ENCODE measurements at regions not wholly inside any gene's neighbourhood (a gene's known extent, or its start where the extent isn't known, plus 50 kb on each side); places are given as distances from the start of the nearest gene placed in this dataset.

- ATAC-seq (no peak), DNase-seq (no peak)
- Histone ChIP-seq H3K36me3 (no peaks in the 10 kb centered on the region), H3K4me1 (no peaks in the 10 kb centered on the region), H3K27ac (no peak overlapping the region), H3K27me3 (peaks cover 0 to 2% (median 0%) of the 10 kb centered on the region in 3 donors), H3K4me3 (no peak overlapping the region), H3K9me3 (no peaks in the 10 kb centered on the region)
- in situ Hi-C loops (cut with MboI; ENCODE audit: low sequenced_read_pairs in 4 of 4): no loop called here
- TF ChIP-seq CTCF (IDR thresholded peaks at IDR 0.05 in 4 of 5, conservative IDR thresholded peaks at IDR 0.05 in 1 of 5): no peak
- TF ChIP-seq POLR2A (IDR thresholded peaks at IDR 0.05): no peak
- intact Hi-C loops (cut with DNase I; ENCODE audit: low total_unique reads): no loop called here
These were observed 165.0 kb downstream of the SLC4A3 start for GRCh38 chr2:219792446-219792845.

GRCh38 chr2:219798430-219798829 is 171.0 kb downstream of the SLC4A3 start:
- in situ Hi-C loops (cut with MboI; ENCODE audit: low sequenced_read_pairs in 4 of 4): no loop called here
- no peak overlapping the region for H3K27ac ChIP-seq
- intact Hi-C loops (cut with DNase I; ENCODE audit: low total_unique reads): no loop called here
- DNase-seq: no peak
- no peaks in the 10 kb centered on the region for H3K4me1 ChIP-seq
- no peak overlapping the region for H3K4me3 ChIP-seq
- no peaks in the 10 kb centered on the region for H3K36me3 ChIP-seq
- TF ChIP-seq POLR2A (IDR thresholded peaks at IDR 0.05): no peak
- no peaks in the 10 kb centered on the region for H3K9me3 ChIP-seq
- H3K27me3 ChIP-seq: peaks cover 0 to 2% (median 0%) of the 10 kb centered on the region in 3 donors
- no peak for ATAC-seq

- Histone ChIP-seq H3K4me1 (no peaks in the 10 kb centered on the region), H3K27ac (no peak overlapping the region), H3K9me3 (no peaks in the 10 kb centered on the region), H3K36me3 (no peaks in the 10 kb centered on the region), H3K27me3 (no peaks in the 10 kb centered on the region), H3K4me3 (no peak overlapping the region)
- in situ Hi-C loops (cut with MboI; ENCODE audit: low sequenced_read_pairs in 4 of 4) (no loop called here), intact Hi-C loops (cut with DNase I; ENCODE audit: low total_unique reads) (no loop called here)
- no peak for DNase-seq
- TF ChIP-seq CTCF (IDR thresholded peaks at IDR 0.05 in 4 of 5, conservative IDR thresholded peaks at IDR 0.05 in 1 of 5): no peak
- no peak for TF ChIP-seq POLR2A (IDR thresholded peaks at IDR 0.05)
- ATAC-seq: no peak
These were observed 175.9 kb downstream of the SLC4A3 start for GRCh38 chr2:219803294-219803693.

- intact Hi-C loops (cut with DNase I; ENCODE audit: low total_unique reads): no loop called here
These were observed 183.5 kb downstream of the SLC4A3 start for GRCh38 chr2:219810895-219811294.

GRCh38 chr2:219812672-219813071 is 185.2 kb downstream of the SLC4A3 start:
- in situ Hi-C loops (cut with MboI; ENCODE audit: low sequenced_read_pairs in 4 of 4): no loop called here
- no peaks in the 10 kb centered on the region for H3K9me3 ChIP-seq
- H3K27ac ChIP-seq: no peak overlapping the region
- H3K27me3 ChIP-seq: no peaks in the 10 kb centered on the region
- ATAC-seq: no peak
- H3K4me3 ChIP-seq: no peak overlapping the region
- no peaks in the 10 kb centered on the region for H3K36me3 ChIP-seq
- H3K4me1 ChIP-seq: no peaks in the 10 kb centered on the region
- TF ChIP-seq POLR2A (IDR thresholded peaks at IDR 0.05) (no peak), CTCF (IDR thresholded peaks at IDR 0.05 in 4 of 5, conservative IDR thresholded peaks at IDR 0.05 in 1 of 5) (no peak)
- intact Hi-C loops (cut with DNase I; ENCODE audit: low total_unique reads): no loop called here
- DNase-seq: no peak

More at GRCh38 chr2:219810895-219811294, 183.5 kb downstream of the SLC4A3 start:
- Histone ChIP-seq H3K27ac (no peak overlapping the region), H3K4me3 (no peak overlapping the region), H3K27me3 (no peaks in the 10 kb centered on the region), H3K9me3 (no peaks in the 10 kb centered on the region), H3K4me1 (no peaks in the 10 kb centered on the region), H3K36me3 (no peaks in the 10 kb centered on the region)
- ATAC-seq: no peak
- in situ Hi-C loops (cut with MboI; ENCODE audit: low sequenced_read_pairs in 4 of 4): no loop called here
- no peak for DNase-seq
- TF ChIP-seq POLR2A (IDR thresholded peaks at IDR 0.05) (no peak), CTCF (IDR thresholded peaks at IDR 0.05 in 4 of 5, conservative IDR thresholded peaks at IDR 0.05 in 1 of 5) (no peak)

Measured in gastrocnemius medialis (tissue), 4 donors.